ENCODE measurements at regions not wholly inside any gene's neighbourhood (a gene's known extent, or its start where the extent isn't known, plus 50 kb on each side); places are given as distances from the start of the nearest gene placed in this dataset.

DNA sequence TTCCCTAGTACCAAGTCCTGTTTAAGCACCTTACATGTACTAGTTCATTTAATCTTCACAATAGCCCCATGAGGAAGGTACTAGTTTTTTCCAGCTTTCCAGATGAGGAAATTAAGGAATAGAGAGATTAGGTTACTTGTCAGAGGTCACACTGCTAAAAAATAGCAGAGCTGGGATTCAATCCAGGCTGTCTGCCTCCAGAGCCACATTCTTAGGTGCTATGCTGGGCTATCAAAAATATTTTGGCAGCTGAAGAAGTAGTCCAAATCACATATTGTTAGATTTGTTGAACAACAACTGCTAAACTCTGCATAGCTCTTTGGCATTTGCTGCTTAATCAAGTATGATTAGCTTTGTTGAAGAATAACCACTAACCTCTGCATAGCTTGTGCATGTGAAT, 591.5 kb upstream of the KLF4 start:
- Histone ChIP-seq H3K9ac (ENCODE audit: low read depth in 1 of 2, low read length in 2 of 2) (no peak overlapping the region), H3K9me3 (ENCODE audit: control insufficient read depth in 4 of 4, low read length in 3 of 4) (no peaks in the 10 kb centered on the region), H3K27ac (ENCODE audit: low read depth in 1 of 2, low read length in 2 of 2) (no peak overlapping the region), H3K4me1 (ENCODE audit: control insufficient read depth in 4 of 4, insufficient read depth in 4 of 4, low read length in 3 of 4) (no peaks in the 10 kb centered on the region), H3K4me3 (ENCODE audit: low read depth in 1 of 3, low read length in 3 of 3) (no peak overlapping the region), H3K36me3 (ENCODE audit: control insufficient read depth in 4 of 4, insufficient read depth in 3 of 4, low read depth in 1 of 4, low read length in 3 of 4) (no peaks in the 10 kb centered on the region), H3K27me3 (ENCODE audit: control insufficient read depth in 4 of 4, insufficient read depth in 4 of 4, low read length in 3 of 4) (no peaks in the 10 kb centered on the region)
- TF ChIP-seq, protein P1, sequence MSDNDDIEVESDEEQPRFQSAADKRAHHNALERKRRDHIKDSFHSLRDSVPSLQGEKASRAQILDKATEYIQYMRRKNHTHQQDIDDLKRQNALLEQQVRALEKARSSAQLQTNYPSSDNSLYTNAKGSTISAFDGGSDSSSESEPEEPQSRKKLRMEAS (IDR thresholded peaks at IDR 0.05): no peak
- no peak for TF ChIP-seq TAF1 (conservative IDR thresholded peaks at IDR 0.05)
- no peak for TF ChIP-seq HNF4A (conservative IDR thresholded peaks at IDR 0.05)
- TF ChIP-seq RAD21 (IDR thresholded peaks at IDR 0.05): no peak
- TF ChIP-seq, protein P2, sequence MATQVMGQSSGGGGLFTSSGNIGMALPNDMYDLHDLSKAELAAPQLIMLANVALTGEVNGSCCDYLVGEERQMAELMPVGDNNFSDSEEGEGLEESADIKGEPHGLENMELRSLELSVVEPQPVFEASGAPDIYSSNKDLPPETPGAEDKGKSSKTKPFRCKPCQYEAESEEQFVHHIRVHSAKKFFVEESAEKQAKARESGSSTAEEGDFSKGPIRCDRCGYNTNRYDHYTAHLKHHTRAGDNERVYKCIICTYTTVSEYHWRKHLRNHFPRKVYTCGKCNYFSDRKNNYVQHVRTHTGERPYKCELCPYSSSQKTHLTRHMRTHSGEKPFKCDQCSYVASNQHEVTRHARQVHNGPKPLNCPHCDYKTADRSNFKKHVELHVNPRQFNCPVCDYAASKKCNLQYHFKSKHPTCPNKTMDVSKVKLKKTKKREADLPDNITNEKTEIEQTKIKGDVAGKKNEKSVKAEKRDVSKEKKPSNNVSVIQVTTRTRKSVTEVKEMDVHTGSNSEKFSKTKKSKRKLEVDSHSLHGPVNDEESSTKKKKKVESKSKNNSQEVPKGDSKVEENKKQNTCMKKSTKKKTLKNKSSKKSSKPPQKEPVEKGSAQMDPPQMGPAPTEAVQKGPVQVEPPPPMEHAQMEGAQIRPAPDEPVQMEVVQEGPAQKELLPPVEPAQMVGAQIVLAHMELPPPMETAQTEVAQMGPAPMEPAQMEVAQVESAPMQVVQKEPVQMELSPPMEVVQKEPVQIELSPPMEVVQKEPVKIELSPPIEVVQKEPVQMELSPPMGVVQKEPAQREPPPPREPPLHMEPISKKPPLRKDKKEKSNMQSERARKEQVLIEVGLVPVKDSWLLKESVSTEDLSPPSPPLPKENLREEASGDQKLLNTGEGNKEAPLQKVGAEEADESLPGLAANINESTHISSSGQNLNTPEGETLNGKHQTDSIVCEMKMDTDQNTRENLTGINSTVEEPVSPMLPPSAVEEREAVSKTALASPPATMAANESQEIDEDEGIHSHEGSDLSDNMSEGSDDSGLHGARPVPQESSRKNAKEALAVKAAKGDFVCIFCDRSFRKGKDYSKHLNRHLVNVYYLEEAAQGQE (IDR thresholded peaks at IDR 0.05): no peak
- TF ChIP-seq NR2F2 (IDR thresholded peaks at IDR 0.05): no peak
- TF ChIP-seq EGR1 (IDR thresholded peaks at IDR 0.05; ENCODE audit: low read depth in 2 of 2): no peak
- TF ChIP-seq, protein P3, sequence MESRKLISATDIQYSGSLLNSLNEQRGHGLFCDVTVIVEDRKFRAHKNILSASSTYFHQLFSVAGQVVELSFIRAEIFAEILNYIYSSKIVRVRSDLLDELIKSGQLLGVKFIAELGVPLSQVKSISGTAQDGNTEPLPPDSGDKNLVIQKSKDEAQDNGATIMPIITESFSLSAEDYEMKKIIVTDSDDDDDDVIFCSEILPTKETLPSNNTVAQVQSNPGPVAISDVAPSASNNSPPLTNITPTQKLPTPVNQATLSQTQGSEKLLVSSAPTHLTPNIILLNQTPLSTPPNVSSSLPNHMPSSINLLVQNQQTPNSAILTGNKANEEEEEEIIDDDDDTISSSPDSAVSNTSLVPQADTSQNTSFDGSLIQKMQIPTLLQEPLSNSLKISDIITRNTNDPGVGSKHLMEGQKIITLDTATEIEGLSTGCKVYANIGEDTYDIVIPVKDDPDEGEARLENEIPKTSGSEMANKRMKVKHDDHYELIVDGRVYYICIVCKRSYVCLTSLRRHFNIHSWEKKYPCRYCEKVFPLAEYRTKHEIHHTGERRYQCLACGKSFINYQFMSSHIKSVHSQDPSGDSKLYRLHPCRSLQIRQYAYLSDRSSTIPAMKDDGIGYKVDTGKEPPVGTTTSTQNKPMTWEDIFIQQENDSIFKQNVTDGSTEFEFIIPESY (IDR thresholded peaks at IDR 0.05): no peak
- no peak for TF ChIP-seq SP1 (IDR thresholded peaks at IDR 0.05)
- TF ChIP-seq FOXA1 (IDR thresholded peaks at IDR 0.05): no peak
- no peak for TF ChIP-seq YY1 (IDR thresholded peaks at IDR 0.05)
- TF ChIP-seq ATF3 (IDR thresholded peaks at IDR 0.05): no peak
- no peak for TF ChIP-seq FOXA2 (IDR thresholded peaks at IDR 0.05)
- no peak for TF ChIP-seq HNF4G (IDR thresholded peaks at IDR 0.05)
- TF ChIP-seq JUND (IDR thresholded peaks at IDR 0.05): no peak
- TF ChIP-seq CTCF (IDR thresholded peaks at IDR 0.05; ENCODE audit: low read depth, low read length, missing input control): no peak
- no peak for TF ChIP-seq GABPA (IDR thresholded peaks at IDR 0.05 in 1 of 2, conservative IDR thresholded peaks at IDR 0.05 in 1 of 2)
- no peak for TF ChIP-seq RXRA (IDR thresholded peaks at IDR 0.05)
- DNase-seq (ENCODE audit: low spot score): no peak
